Upper lobe of left lung (tissue), 4 donors: ENCODE measurements at regions not wholly inside any gene's neighbourhood (a gene's known extent, or its start where the extent isn't known, plus 50 kb on each side); places are given as distances from the start of the nearest gene placed in this dataset.
"Not testable (repeated sequence)": the region's sequence is repeated elsewhere in the genome, so short reads cannot be mapped to it uniquely, and the experiment has no call there.

Experiments used
- CTCF ChIP-seq, 6 experiments: fragments of 450-650 bp in 4 of 6; fragments of 200-600 bp in 2 of 6; sonication (generic) in 2 of 6; IDR thresholded peaks; one replicate each; pipeline ENCODE4 v1.5.1; 2016 to 2019; ENCODE audit warnings: antibody characterized with exemption in 6 of 6
- POLR2A ChIP-seq, 4 donors: fragments of 450-650 bp; IDR thresholded peaks; one replicate each; pipeline ENCODE4 v1.5.1; 2016 to 2017; ENCODE audit warnings: antibody characterized with exemption in 4 of 4, mild to moderate bottlenecking in 2 of 4

- not testable (repeated sequence) for TF ChIP-seq CTCF, POLR2A (IDR thresholded peaks at IDR 0.05)
Measured at GRCh38 chr10:22828712-22829111, 99.1 kb upstream of the ARMC3 start.
